GM18907 (cell line): ENCODE measurements at regions not wholly inside any gene's neighbourhood (a gene's known extent, or its start where the extent isn't known, plus 50 kb on each side); places are given as distances from the start of the nearest gene placed in this dataset.
"Not testable (repeated sequence)": the region's sequence is repeated elsewhere in the genome, so short reads cannot be mapped to it uniquely, and the experiment has no call there.

ENCODE experiments used
- ATAC-seq: cut with Tn5 transposase; IDR thresholded peaks from one replicate; pipeline ENCODE4 v1.9.1; 2021; ENCODE audit warnings: mild to moderate bottlenecking, moderate library complexity; ENCODE audit not compliant: unreplicated experiment

- no peak for ATAC-seq
Measured at GRCh38 chr2:84158605-84159004, 300.5 kb downstream of the SUCLG1 start.

DNA sequence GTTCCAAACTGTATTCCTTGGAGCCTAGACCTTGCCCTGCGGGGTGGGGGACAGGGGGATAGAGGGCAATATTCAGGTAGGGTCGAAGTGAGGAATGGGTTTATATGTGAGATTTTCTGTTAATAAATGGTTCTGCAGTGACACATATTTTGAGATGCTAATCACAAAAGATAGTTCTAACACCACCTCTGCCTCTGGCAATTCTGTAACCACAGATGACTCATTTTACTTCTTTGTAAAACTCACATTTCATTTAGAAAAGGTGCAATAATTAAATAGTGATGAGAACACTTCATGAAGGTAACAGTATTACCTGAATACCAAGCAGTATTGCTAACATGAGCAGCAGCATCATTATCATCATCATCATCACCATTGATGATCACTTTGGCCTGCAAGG lies 306.6 kb downstream of the SUCLG1 start:
- ATAC-seq = no peak

DNA sequence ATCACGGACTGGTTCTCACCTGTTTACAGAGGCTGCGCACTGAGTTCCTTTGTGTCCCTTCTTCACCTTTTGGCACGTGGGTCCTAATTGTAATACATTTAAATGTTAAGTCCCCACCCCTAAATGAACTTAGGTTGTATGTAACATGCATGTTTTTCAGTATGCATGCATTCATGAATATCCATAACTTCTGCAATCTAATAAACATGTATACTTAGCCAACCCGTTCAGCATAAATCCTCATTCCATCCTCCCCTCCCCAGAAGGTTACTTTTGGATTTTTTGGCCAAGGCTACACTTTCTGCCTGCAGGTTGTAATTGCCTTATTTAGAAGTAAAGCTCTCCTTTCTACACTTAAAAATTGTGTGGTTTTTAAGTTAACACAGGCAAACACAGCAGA lies 314.7 kb downstream of the SUCLG1 start:
- no peak for ATAC-seq

GRCh38 chr2:84137034-84137433 lies 322.0 kb downstream of the SUCLG1 start:
- ATAC-seq = no peak

DNA sequence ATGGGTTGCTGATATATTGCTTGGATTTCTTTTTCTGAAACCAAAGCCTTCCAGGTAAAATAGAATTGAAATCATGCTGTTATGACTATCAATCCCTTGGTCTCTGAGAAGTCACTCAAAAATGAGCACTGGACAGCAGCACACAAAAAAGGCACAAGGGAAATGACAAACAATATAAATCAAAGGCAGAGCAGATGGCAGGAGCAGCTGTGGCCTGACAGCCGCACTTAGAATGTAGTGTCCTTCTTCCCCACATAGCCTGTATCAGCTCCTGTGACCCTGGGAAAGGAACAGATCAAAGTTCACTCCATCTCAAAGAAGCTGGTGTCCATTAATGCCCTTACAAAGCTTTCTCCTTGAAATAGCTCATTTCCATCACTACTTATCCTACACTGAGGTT lies 326.7 kb downstream of the SUCLG1 start:
- no peak for ATAC-seq

DNA sequence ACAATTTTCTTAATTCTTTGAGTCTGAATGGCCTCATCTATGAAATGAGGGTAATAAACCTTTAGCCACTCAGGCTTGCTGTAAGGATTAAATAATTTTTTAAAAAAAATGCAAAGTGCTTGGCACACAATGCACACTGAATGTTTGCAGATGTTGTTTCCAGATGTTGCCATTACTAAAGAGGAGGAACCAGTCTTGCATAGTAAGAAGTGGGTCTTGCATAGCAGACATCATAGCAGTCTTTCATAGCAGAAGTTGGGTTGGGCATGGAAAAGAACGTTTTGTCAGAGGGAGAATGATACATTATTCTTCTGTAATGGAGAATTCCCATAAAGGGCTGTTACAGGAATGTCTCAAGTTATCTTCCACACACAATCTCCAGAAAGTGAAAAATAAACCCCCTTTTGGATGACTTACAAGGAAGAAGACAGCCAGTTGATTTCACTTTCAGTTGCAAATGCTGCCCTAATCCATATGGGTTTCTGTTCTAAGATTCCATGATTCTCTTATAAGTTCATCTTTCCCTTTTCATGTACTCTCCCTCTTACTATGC lies 327.7 kb downstream of the SUCLG1 start:
- ATAC-seq = no peak

DNA sequence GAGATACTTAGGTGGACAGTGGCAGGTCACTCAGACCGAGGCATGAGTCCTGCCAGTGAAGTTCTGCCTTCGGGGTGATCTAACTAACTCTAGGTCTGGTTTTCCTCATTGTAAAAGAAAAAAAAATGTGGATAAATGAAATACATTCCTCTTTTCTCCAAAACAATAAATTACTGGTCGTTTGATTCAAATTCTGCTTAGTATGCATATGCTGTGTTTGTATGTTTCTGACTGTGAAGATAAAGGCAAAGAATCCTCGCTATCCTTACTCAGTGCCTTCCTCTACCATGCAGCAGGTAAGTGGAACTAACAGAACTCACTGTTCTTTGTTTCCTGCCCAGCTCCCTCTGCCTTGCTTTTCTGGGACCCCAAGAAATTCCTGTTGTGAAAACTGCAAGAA lies 330.1 kb downstream of the SUCLG1 start:
- no peak for ATAC-seq

GRCh38 chr2:84127812-84128211 lies 331.3 kb downstream of the SUCLG1 start:
- not testable (repeated sequence) for ATAC-seq

- ATAC-seq = no peak
Measured at GRCh38 chr2:84126530-84126929, 332.6 kb downstream of the SUCLG1 start.

DNA sequence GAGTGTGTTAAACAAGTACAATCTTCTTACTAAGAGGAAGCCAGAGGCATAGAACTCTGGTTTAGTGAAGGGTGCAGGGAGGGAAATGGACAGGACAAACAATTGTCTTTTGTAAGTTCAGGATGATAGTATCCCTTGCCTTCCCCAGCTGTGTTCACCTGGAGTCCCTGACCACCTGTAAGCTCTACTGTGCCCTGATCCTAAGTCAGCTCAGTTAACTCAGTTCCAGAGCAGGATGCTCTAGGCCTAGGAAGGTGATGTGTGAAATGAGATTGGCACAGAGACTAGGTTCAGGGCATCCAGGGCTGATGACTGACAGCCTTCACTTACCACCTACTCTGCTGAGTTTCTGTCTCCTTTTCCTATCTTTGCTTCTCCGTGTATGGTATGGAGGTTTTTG lies 333.0 kb downstream of the SUCLG1 start:
- ATAC-seq = no peak

- no peak for ATAC-seq
Measured at GRCh38 chr2:84116143-84116542, 342.9 kb downstream of the SUCLG1 start.

GRCh38 chr2:84115173-84115857 lies 343.8 kb downstream of the SUCLG1 start:
- ATAC-seq = peak; percentile 99

DNA sequence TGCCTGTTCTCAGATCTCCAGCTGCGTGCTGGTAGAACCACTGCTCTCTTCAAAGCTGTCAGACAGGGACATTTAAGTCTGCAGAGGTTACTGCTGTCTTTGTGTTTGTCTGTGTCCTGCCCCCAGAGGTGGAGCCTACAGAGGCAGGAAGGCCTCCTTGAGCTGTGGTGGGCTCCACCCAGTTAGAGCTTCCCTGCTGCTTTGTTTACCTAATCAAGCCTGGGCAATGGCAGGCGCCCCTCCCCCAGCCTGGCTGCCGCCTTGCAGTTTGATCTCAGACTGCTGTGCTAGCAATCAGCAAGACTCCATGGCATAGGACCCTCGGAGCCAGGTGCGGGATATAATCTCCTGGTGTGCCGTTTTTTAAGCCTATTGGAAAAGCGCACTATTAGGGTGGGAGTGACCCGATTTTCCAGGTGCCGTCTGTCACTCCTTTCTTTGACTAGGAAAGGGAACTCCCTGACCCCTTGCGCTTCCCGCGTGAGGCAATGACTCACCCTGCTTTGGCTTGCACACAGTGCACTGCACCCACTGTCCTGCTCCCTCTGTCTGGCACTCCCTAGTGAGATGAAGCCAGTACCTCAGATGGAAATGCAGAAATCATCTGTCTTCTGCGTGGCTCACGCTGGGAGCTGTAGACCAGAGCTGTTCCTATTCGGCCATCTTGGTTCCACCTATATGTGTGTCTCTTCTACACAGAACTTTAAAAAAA lies 355.1 kb downstream of the SUCLG1 start:
- ATAC-seq = not testable (repeated sequence)

DNA sequence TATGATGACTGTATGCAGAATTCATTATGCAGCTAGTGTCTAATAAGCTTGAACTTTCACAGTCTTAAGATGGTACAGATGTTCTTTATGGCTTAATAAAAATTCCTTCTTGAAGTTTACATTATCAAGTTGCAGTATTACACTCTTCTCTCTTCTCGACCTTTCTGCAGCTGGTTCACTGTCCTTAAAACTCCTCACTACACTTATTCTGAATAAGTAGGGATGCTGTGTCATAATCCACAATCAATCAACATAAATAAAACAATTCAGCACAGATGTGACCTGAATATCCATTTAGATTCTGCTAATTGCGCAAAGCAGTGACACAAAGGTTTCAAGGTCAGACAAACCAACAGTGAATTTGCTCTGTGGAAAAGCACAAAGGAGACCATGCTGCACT lies 356.8 kb downstream of the SUCLG1 start:
- ATAC-seq = no peak

- no peak for ATAC-seq
Measured at GRCh38 chr2:84088656-84089055, 370.4 kb downstream of the SUCLG1 start.

GRCh38 chr2:84085562-84085961 lies 373.5 kb downstream of the SUCLG1 start:
- ATAC-seq = no peak

- ATAC-seq = no peak
Measured at GRCh38 chr2:84084856-84085255, 374.2 kb downstream of the SUCLG1 start.

DNA sequence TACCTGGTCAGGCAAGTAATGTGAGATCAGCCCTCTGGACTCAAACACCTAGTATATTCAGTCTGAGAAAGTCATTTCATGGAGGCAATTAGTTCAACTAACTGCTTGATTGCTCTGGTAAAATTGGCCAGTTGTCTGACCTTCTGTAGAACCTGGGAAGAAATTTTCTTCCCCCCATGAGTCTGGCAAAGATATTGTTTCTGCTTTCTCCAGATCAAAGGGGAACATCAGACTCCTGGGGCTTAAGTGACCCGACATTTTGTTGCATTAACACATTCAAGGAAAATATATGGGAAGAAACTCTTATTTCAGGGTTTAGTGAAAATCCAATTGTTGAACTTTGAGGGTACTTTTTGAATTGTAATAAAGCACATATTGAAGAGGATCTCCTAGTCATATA lies 375.1 kb downstream of the SUCLG1 start:
- no peak for ATAC-seq

GRCh38 chr2:84078471-84078870 lies 380.6 kb downstream of the SUCLG1 start:
- no peak for ATAC-seq

DNA sequence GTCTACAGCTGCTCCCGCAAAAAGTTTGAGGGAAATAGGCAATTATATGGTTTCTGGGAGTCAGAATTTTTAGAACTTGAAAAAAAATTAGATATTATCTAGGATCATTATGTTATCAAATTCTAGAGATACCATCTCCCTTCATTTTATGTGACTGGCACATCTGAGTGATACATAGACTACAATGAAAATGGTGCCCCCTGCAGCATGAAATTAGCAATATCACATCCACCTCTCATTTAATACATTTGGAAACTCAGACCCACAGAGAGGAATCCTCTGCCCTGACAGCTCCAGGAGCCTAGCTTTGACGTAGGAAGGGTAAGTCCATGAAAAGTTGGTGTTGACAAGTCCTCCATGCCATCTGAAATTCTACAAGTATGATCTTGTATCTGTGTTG lies 381.6 kb downstream of the SUCLG1 start:
- ATAC-seq = no peak

GRCh38 chr2:84071050-84071449 lies 388.0 kb downstream of the SUCLG1 start:
- no peak for ATAC-seq

- no peak for ATAC-seq
Measured at GRCh38 chr2:84065857-84066256, 393.2 kb downstream of the SUCLG1 start.
